Neural progenitor cell (in vitro differentiated cells): ENCODE measurements at regions not wholly inside any gene's neighbourhood (a gene's known extent, or its start where the extent isn't known, plus 50 kb on each side); places are given as distances from the start of the nearest gene placed in this dataset.

Experiments
- EZH2 ChIP-seq: fragments of 200-600 bp; sonication (generic); IDR thresholded peaks from 2 replicates; pipeline ENCODE4 v1.6.1; 2017; ENCODE audit warnings: antibody characterized with exemption, mild to moderate bottlenecking, moderate library complexity
- EZH2phosphoT487 ChIP-seq: fragments of 200-600 bp; sonication (generic); IDR thresholded peaks from 2 replicates; pipeline ENCODE4 v1.6.1; 2017; ENCODE audit warnings: antibody characterized with exemption
- TF ChIP-seq, protein P1 (sequence below): fragments of 200-600 bp; sonication (generic); IDR thresholded peaks from 2 replicates; pipeline ENCODE4 v1.5.1; 2017; ENCODE audit warnings: antibody characterized with exemption, mild to moderate bottlenecking

DNA sequence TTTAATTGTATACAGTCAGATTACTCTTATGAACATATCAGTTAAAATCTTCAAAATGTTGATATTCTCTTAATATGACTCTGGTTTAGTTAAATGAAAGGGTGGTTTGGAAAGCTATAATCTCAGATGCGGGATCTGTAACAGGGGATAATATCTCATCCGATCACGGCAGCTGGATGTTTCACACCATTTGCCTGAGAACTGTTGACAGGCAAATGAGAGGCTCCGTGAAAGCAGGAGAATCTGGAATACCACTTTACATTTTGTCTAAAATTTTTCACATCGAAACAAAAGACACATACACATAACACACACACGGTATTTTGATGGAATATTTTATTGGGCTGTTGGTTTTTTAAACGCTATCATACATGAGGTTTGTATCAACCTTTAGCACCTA lies 518.6 kb upstream of the SLC39A10 start:
- TF ChIP-seq, protein P1, sequence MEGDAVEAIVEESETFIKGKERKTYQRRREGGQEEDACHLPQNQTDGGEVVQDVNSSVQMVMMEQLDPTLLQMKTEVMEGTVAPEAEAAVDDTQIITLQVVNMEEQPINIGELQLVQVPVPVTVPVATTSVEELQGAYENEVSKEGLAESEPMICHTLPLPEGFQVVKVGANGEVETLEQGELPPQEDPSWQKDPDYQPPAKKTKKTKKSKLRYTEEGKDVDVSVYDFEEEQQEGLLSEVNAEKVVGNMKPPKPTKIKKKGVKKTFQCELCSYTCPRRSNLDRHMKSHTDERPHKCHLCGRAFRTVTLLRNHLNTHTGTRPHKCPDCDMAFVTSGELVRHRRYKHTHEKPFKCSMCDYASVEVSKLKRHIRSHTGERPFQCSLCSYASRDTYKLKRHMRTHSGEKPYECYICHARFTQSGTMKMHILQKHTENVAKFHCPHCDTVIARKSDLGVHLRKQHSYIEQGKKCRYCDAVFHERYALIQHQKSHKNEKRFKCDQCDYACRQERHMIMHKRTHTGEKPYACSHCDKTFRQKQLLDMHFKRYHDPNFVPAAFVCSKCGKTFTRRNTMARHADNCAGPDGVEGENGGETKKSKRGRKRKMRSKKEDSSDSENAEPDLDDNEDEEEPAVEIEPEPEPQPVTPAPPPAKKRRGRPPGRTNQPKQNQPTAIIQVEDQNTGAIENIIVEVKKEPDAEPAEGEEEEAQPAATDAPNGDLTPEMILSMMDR, result no peak
- TF ChIP-seq EZH2, result no peak
- no peak for TF ChIP-seq EZH2phosphoT487
